KMS-11 (cell line): ENCODE measurements at regions not wholly inside any gene's neighbourhood (a gene's known extent, or its start where the extent isn't known, plus 50 kb on each side); places are given as distances from the start of the nearest gene placed in this dataset.

Experiments used
- H2AFZ ChIP-seq: fragments of 200-600 bp; sonication (generic); 2 replicates; pipeline ENCODE4 v1.6.1; 2016; ENCODE audit warnings: antibody characterized with exemption, mixed run types, low read depth
- H3K27ac ChIP-seq: fragments of 200-600 bp; sonication (generic); 2 replicates; pipeline ENCODE4 v1.6.1; 2016; ENCODE audit warnings: mild to moderate bottlenecking, mixed run types
- H3K27me3 ChIP-seq: fragments of 200-600 bp; sonication (generic); 2 replicates; pipeline ENCODE4 v1.6.1; 2017; ENCODE audit warnings: mild to moderate bottlenecking, low read depth, mixed run types, moderate library complexity; ENCODE audit not compliant: insufficient read depth
- H3K36me3 ChIP-seq: fragments of 200-600 bp; sonication (generic); 2 replicates; pipeline ENCODE4 v1.6.1; 2017; ENCODE audit warnings: mild to moderate bottlenecking, mixed run types; ENCODE audit not compliant: insufficient read depth
- H3K4me1 ChIP-seq: fragments of 200-600 bp; sonication (generic); 2 replicates; pipeline ENCODE4 v1.6.1; 2016; ENCODE audit warnings: mild to moderate bottlenecking, low read depth, mixed run types; ENCODE audit not compliant: poor library complexity, severe bottlenecking
- H3K4me2 ChIP-seq: fragments of 200-600 bp; sonication (generic); 2 replicates; pipeline ENCODE4 v1.7.0; 2016; ENCODE audit warnings: mild to moderate bottlenecking, mixed run types
- H3K4me3 ChIP-seq: fragments of 200-600 bp; sonication (generic); IDR thresholded peaks from 2 replicates; pipeline ENCODE4 v1.6.1; 2017; ENCODE audit warnings: low read depth, low read length, mixed read lengths; ENCODE audit not compliant: insufficient read depth
- H3K79me2 ChIP-seq: fragments of 200-600 bp; sonication (generic); 2 replicates; pipeline ENCODE4 v1.6.1; 2016; ENCODE audit warnings: low read depth, mixed run types; ENCODE audit not compliant: insufficient read depth
- H3K9ac ChIP-seq: fragments of 200-600 bp; sonication (generic); 2 replicates; pipeline ENCODE4 v1.6.1; 2016; ENCODE audit warnings: mild to moderate bottlenecking, mixed run types
- H4K20me1 ChIP-seq: fragments of 200-600 bp; sonication (generic); 2 replicates; pipeline ENCODE4 v1.6.1; 2016; ENCODE audit warnings: mild to moderate bottlenecking, mixed run types; ENCODE audit not compliant: insufficient read depth
- TF ChIP-seq, protein P1 (sequence below): fragments of 200-600 bp; sonication (generic); conservative IDR thresholded peaks from 2 replicates; pipeline ENCODE4 v1.6.1; 2017; ENCODE audit warnings: low read depth, mild to moderate bottlenecking, antibody characterized with exemption, low read length, moderate library complexity, mixed read lengths

DNA sequence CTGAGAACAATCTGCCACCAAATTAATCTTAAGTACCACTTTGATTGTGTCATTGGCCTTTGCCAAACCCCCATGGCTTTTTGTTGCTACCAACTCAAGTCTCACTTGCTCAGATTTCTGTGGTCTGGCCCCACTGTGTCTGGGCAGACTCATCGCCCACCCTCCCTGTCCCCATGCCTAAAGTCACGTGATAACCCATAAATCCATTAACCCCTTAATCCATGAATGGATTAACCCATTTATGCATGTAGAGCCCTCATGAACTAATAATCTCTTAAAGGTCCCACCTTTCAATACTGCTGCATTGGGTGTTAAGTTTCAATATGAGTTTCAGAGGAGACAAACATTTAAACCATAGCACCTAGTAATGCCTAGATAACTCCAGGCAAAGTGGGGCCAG lies 78.5 kb upstream of the BLTP1 start:
- no peak overlapping the region for H3K27ac ChIP-seq
- no peaks in the 10 kb centered on the region for H3K36me3 ChIP-seq
- no peaks in the 10 kb centered on the region for H3K4me1 ChIP-seq
- TF ChIP-seq, protein P1, sequence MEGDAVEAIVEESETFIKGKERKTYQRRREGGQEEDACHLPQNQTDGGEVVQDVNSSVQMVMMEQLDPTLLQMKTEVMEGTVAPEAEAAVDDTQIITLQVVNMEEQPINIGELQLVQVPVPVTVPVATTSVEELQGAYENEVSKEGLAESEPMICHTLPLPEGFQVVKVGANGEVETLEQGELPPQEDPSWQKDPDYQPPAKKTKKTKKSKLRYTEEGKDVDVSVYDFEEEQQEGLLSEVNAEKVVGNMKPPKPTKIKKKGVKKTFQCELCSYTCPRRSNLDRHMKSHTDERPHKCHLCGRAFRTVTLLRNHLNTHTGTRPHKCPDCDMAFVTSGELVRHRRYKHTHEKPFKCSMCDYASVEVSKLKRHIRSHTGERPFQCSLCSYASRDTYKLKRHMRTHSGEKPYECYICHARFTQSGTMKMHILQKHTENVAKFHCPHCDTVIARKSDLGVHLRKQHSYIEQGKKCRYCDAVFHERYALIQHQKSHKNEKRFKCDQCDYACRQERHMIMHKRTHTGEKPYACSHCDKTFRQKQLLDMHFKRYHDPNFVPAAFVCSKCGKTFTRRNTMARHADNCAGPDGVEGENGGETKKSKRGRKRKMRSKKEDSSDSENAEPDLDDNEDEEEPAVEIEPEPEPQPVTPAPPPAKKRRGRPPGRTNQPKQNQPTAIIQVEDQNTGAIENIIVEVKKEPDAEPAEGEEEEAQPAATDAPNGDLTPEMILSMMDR = no peak
- no peak overlapping the region for H3K4me3 ChIP-seq
- H3K4me2 ChIP-seq = no peak overlapping the region
- H3K27me3 ChIP-seq = no peaks in the 10 kb centered on the region
- no peak overlapping the region for H2AFZ ChIP-seq
- no peak overlapping the region for H3K9ac ChIP-seq
- H3K79me2 ChIP-seq = no peaks in the 10 kb centered on the region
- no peaks in the 10 kb centered on the region for H4K20me1 ChIP-seq

DNA sequence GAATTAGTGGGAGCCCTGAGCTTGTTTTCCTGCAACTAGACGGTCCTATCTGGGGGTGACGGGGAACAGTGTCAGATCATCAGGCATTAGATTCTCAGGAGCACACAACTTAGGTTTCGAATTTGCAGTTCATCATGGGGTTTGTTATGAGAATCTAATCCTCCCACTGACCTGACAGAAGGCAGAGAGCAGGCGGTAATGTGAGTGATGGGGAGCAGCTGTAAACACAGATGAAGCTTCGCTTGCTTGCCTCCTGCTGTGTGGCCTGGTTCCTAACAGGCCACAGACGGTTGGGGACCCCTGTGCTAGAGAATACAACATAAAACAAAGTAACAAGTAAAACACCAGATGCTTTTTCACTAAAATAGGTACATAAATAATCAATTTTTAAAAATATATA lies 86.2 kb upstream of the BLTP1 start:
- TF ChIP-seq, protein P1 = no peak
- Histone ChIP-seq H3K79me2 (no peaks in the 10 kb centered on the region), H2AFZ (no peak overlapping the region), H3K4me3 (no peak overlapping the region), H4K20me1 (no peaks in the 10 kb centered on the region), H3K9ac (no peak overlapping the region), H3K27ac (no peak overlapping the region), H3K4me1 (no peaks in the 10 kb centered on the region), H3K36me3 (no peaks in the 10 kb centered on the region), H3K4me2 (no peak overlapping the region), H3K27me3 (no peaks in the 10 kb centered on the region)

DNA sequence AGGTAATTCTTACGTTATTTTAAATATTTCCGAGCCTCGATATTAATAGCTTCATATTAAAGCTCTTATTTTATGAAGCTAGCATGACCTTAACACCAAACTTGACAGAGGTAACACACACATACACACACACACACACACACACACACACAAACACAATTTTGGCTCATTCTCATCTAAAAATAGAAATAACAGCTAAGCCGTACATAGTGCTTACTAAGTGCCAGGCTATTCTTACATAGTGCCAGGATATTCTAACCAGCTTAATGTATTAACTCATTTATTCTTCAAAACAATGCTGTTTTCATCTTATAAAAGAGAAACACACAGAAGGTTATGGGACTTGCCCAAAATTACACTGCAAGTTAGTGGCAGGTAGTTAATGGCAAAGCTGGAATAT lies 87.0 kb upstream of the BLTP1 start:
- Histone ChIP-seq H3K4me1 (no peaks in the 10 kb centered on the region), H3K36me3 (no peaks in the 10 kb centered on the region), H3K4me2 (no peak overlapping the region), H3K79me2 (no peaks in the 10 kb centered on the region), H3K27ac (no peak overlapping the region), H2AFZ (no peak overlapping the region), H3K27me3 (no peaks in the 10 kb centered on the region), H3K9ac (no peak overlapping the region), H4K20me1 (no peaks in the 10 kb centered on the region), H3K4me3 (no peak overlapping the region)
- TF ChIP-seq, protein P1 = no peak

DNA sequence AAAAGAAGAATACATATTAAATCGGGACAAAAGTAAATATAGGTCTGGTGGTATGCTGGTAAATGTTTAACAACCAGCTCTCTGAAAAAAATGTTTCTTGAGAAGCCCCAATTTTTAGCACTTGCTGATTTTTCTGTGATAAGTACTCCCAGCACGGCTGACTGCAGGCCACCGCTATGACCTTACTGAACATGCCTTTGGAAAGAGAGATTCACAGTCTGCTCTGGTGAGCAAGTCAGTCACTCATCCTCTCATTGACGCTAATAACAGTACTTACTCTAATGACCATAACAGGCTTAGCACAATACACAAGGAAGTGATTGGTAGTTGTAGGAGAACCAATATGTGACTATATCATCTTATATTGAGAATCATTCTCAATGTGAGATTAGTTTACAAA lies 98.9 kb upstream of the BLTP1 start:
- TF ChIP-seq, protein P1 = no peak
- Histone ChIP-seq H3K79me2 (no peaks in the 10 kb centered on the region), H3K4me2 (no peak overlapping the region), H4K20me1 (no peaks in the 10 kb centered on the region), H3K27me3 (no peaks in the 10 kb centered on the region), H3K4me1 (no peaks in the 10 kb centered on the region), H2AFZ (no peak overlapping the region), H3K9ac (no peak overlapping the region), H3K27ac (no peak overlapping the region), H3K36me3 (no peaks in the 10 kb centered on the region), H3K4me3 (no peak overlapping the region)

DNA sequence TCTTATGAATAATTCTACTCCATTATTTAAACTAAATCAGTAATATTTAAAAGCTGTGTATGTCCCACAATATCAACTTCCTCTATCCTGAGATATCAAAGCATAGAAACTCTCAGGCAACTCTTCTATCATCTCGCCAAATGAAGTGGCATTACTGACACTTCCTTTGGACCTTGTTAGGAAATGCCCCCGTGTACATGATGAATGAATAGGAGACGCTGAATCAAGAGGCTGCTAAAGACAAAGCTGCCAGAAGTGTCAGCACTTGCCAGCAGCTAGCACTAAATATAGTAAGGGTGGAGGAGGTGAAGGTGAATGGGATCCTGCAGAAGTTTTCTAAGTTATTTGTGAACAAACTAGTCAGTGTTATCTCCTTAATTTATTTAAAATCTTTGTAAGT lies 99.5 kb upstream of the BLTP1 start:
- Histone ChIP-seq H3K27ac (no peak overlapping the region), H3K27me3 (no peaks in the 10 kb centered on the region), H3K9ac (no peak overlapping the region), H3K36me3 (no peaks in the 10 kb centered on the region), H3K4me3 (no peak overlapping the region), H3K4me2 (no peak overlapping the region), H3K4me1 (no peaks in the 10 kb centered on the region), H3K79me2 (no peaks in the 10 kb centered on the region), H4K20me1 (no peaks in the 10 kb centered on the region), H2AFZ (no peak overlapping the region)
- TF ChIP-seq, protein P1 = no peak
